SK-N-MC (cell line): ENCODE measurements at regions not wholly inside any gene's neighbourhood (a gene's known extent, or its start where the extent isn't known, plus 50 kb on each side); places are given as distances from the start of the nearest gene placed in this dataset.

Experiments used
- DNase-seq: peaks from one replicate; pipeline ENCODE4 v3.0.0-alpha.2; 2011; ENCODE audit warnings: low read depth, low spot score
- H3K27ac ChIP-seq: fragments of 200-600 bp; sonication (generic); 2 replicates; pipeline ENCODE4 v1.5.1; 2016; ENCODE audit warnings: mixed run types
- H3K36me3 ChIP-seq: fragments of 200-600 bp; sonication (generic); 2 replicates; pipeline ENCODE4 v1.6.1; 2017; ENCODE audit warnings: antibody characterized with exemption, low read length, mixed read lengths; ENCODE audit not compliant: insufficient read depth
- H3K4me3 ChIP-seq: fragments of 200-600 bp; sonication (generic); 2 replicates; pipeline ENCODE4 v1.5.1; 2016
- H3K9ac ChIP-seq: fragments of 200-600 bp; sonication (generic); 2 replicates; pipeline ENCODE4 v1.8.0; 2017; ENCODE audit warnings: mixed run types, mixed read lengths; ENCODE audit not compliant: insufficient read length
- H3K9me3 ChIP-seq: fragments of 200-600 bp; sonication (generic); 2 replicates; pipeline ENCODE4 v1.6.1; 2017; ENCODE audit warnings: low read depth, mild to moderate bottlenecking, antibody characterized with exemption, low read length, moderate library complexity, mixed read lengths
- EZH2 ChIP-seq: fragments of 200-600 bp; sonication (generic); IDR thresholded peaks from one replicate; pipeline ENCODE4 v1.6.1; 2017; ENCODE audit warnings: antibody characterized with exemption
- FOXP2 ChIP-seq: optimal IDR thresholded peaks from 2 replicates; pipeline ENCODE3; 2011; ENCODE audit warnings: mild to moderate bottlenecking, moderate library complexity; ENCODE audit not compliant: insufficient read depth; ENCODE audit errors: extremely low read length, control extremely low read depth
- POLR2AphosphoS5 ChIP-seq: IDR thresholded peaks from 2 replicates; pipeline ENCODE4 v1.6.1; 2012; ENCODE audit warnings: mild to moderate bottlenecking, low read depth, low read length, borderline replicate concordance

DNA sequence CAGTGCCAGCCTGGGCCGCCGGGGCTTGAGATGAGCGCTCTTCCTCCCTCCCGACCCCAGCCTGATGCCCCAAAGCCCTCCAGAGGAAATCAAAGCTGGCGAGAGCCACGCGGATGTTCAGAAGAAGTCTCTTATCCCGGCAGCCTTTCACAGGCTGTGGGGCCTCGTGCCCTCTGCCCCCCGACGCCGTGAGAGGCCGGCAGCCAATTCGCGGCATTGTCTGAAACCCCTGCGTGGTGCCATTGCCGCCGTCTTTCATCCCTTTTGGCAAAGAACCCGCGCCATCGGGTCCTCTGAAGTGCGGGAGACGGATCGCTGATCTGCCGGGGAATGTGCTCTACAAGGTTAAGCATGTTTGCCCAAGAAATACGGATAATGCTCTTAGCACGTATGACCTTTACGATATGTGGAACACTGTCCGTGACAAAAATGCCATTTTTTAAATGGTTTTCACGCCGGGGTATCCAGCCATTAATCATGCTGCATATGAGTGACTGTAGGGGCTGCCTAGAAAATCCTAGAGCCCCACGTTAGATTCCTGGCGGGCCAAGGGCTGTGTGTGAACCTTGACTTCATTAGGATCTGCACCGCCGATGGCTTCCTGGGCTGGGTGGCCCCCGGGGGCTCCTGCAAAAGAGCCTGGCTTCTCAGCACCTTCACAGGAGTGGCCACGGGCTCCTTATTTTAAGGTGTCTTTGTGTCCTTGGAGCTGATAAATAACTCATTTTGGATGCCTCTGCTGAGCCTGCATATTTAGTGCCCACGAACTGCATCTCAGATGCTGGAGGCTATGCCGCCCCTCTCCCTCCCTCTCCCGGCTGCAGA is 165.1 kb upstream of the TNRC6C start:
- no peak for TF ChIP-seq FOXP2
- TF ChIP-seq EZH2 = no peak
- TF ChIP-seq POLR2AphosphoS5 = no peak
- no peak for DNase-seq
- H3K27ac ChIP-seq = no peak overlapping the region
- H3K9ac ChIP-seq = no peak overlapping the region
- no peaks in the 10 kb centered on the region for H3K36me3 ChIP-seq
- no peaks in the 10 kb centered on the region for H3K9me3 ChIP-seq
- no peak overlapping the region for H3K4me3 ChIP-seq

DNA sequence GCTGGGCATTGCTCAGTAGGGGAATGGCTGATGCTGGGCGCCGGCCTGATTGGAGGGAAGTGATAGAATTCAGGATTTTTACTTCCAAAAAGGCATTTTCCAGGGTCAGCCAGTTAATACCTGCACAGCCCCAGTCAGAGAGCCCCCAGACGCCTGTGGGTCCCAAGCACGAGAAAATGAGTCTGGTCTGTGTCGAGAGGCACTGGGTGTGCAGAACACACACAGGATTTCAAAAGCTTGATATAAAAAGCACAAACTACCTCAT is 164.6 kb upstream of the TNRC6C start:
- TF ChIP-seq POLR2AphosphoS5 (no peak), EZH2 (no peak)
- Histone ChIP-seq H3K36me3 (no peaks in the 10 kb centered on the region), H3K27ac (no peak overlapping the region), H3K9me3 (no peaks in the 10 kb centered on the region), H3K4me3 (no peak overlapping the region), H3K9ac (no peak overlapping the region)
- no peak for DNase-seq

DNA sequence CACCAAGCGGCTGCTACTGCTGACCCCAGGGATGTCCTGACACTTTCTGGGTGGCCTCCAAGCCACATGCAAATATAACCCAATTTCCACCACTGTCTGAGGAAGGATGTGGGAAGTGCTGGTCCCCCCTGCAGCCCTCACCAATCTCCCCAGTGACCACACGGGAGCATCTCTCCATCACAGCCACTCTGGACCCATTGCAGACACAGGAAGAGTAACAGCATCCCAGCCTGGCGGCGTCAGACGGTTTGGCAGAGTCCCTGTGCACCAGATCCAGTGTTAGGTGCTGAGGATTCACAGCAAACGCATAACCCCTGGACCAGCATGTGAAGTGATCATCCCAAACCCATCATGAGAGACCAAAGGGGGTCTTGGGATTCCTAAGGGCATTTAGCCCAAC is 163.7 kb upstream of the TNRC6C start:
- no peak overlapping the region for H3K27ac ChIP-seq
- DNase-seq = no peak

DNA sequence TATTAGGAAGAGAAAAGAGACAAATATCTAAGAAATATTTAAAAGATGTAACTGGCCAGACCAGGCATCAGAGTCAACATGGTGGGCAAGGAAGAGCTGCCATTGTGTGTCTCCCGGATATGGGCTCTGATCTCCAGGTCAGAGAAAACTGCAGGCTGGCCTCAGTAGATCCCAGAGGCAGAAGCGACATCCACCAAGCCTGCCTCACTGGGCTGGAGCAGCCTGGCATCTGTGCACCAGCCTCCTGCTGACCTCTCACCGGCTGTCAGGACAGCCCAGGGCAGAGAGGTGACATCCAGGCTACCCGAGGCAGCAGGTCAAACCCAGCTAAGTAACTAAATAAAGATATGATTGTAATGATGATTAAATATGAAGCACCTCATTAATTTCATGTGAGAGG is 162.8 kb upstream of the TNRC6C start:
- no peaks in the 10 kb centered on the region for H3K9me3 ChIP-seq
- no peak overlapping the region for H3K27ac ChIP-seq
- DNase-seq = no peak
- no peak overlapping the region for H3K4me3 ChIP-seq
- no peak overlapping the region for H3K9ac ChIP-seq
- H3K36me3 ChIP-seq = no peaks in the 10 kb centered on the region
- TF ChIP-seq POLR2AphosphoS5 (no peak), FOXP2 (no peak), EZH2 (no peak)

More for the DNA sequence above, 163.7 kb upstream of the TNRC6C start:
- Histone ChIP-seq H3K9ac (no peak overlapping the region), H3K36me3 (no peaks in the 10 kb centered on the region), H3K4me3 (no peak overlapping the region), H3K9me3 (no peaks in the 10 kb centered on the region)
- TF ChIP-seq POLR2AphosphoS5 = no peak
- no peak for TF ChIP-seq FOXP2
- TF ChIP-seq EZH2 = no peak

DNA sequence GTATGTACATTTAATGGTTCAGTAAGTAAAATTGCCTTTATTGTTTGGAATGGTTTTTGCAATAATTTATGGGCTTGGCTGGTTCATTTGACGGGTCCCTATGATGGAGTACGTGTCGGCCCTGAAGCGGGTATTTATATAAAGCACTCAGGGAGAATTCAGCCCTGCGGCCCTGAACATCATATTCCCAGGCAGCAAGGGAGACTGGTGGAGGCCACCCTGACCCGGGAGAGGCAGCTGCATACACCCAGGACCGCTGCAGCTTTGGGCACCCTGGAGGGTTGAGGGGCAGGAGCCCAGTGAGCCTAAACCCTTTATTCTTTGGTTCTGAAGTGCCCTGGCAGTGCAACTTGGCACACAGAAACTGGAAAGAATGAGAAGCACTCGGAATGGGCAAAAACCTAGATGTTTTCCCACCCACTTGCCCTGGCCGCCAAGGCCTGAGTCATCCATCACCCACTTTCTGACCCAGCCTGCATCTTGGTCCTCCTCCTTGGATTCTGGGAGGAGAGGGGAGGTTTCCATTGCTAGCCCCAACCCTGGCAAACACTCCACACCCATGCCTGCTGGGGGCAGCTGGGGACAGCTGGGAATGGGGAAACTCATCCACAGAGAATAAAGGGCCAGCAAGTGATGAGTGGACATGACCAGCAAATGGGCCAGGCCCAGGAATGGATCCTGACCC is 162.2 kb upstream of the TNRC6C start:
- no peak overlapping the region for H3K9ac ChIP-seq
- TF ChIP-seq FOXP2 = no peak
- no peak for TF ChIP-seq EZH2
- TF ChIP-seq POLR2AphosphoS5 = no peak
- H3K36me3 ChIP-seq = no peaks in the 10 kb centered on the region
- no peak overlapping the region for H3K4me3 ChIP-seq
- DNase-seq = no peak
- no peaks in the 10 kb centered on the region for H3K9me3 ChIP-seq
- H3K27ac ChIP-seq = no peak overlapping the region

DNA sequence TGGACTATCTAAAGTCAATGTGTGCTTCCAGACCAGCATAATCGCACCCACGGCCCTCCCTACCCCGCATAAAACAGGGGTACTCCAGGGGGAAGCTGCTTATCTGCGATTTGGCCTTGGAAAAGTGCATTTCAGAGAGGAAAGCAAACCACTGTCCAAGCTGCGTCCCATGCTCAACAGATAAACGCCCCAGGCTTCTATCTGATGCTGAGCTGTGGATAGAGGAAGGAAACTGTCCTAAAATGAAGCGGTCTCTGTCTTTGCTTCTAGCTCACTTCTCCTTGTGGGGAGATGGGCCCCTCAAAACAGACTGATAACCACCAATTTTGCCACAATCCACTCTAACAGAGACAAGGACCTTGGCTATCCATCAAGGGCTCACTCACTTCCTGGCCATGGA is 160.5 kb upstream of the TNRC6C start:
- no peak for DNase-seq
- Histone ChIP-seq H3K27ac (no peak overlapping the region), H3K9ac (no peak overlapping the region), H3K4me3 (no peak overlapping the region), H3K9me3 (no peaks in the 10 kb centered on the region), H3K36me3 (no peaks in the 10 kb centered on the region)
- TF ChIP-seq POLR2AphosphoS5 (no peak), EZH2 (no peak), FOXP2 (no peak)

- Histone ChIP-seq H3K4me3 (no peak overlapping the region), H3K27ac (no peak overlapping the region), H3K9ac (no peak overlapping the region), H3K9me3 (no peaks in the 10 kb centered on the region), H3K36me3 (no peaks in the 10 kb centered on the region)
- DNase-seq = no peak
- TF ChIP-seq FOXP2 (no peak), EZH2 (no peak), POLR2AphosphoS5 (no peak)
Measured at GRCh38 chr17:77798481-77798880, 160.0 kb upstream of the TNRC6C start.

DNA sequence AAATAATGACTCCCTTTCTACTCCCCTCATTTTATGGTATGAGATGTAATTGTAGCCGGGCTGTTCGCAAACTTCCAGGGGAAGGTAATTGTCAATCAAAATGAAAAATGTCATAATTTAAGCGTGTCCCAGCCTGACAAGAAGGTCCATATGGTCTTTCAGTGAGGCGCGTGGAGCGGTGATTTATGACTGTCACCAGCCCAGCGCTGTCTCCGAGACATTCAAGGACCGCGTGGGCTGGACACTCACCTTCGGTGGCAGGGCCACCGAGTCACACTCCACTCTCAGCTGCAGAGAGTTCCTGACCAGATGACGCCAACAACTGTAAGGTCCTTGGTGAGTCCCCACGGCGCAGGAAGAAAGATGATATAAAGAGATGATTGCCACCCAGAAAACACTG is 157.7 kb upstream of the TNRC6C start:
- Histone ChIP-seq H3K4me3 (no peak overlapping the region), H3K36me3 (no peaks in the 10 kb centered on the region), H3K9ac (no peak overlapping the region), H3K27ac (no peak overlapping the region), H3K9me3 (no peaks in the 10 kb centered on the region)
- TF ChIP-seq POLR2AphosphoS5 (no peak), EZH2 (no peak), FOXP2 (no peak)
- DNase-seq = no peak
